Loucy (cell line): ENCODE measurements at regions not wholly inside any gene's neighbourhood (a gene's known extent, or its start where the extent isn't known, plus 50 kb on each side); places are given as distances from the start of the nearest gene placed in this dataset.

Experiments used
- H2AFZ ChIP-seq: fragments of 200-600 bp; sonication (generic); 2 replicates; pipeline ENCODE4 v1.6.0; 2016; ENCODE audit warnings: antibody characterized with exemption, mild to moderate bottlenecking, low read length, moderate library complexity
- H3F3A ChIP-seq: fragments of 200-600 bp; 2 replicates; pipeline ENCODE4 v1.6.0; 2016; ENCODE audit warnings: antibody characterized with exemption, low read depth, mild to moderate bottlenecking
- H3K27me3 ChIP-seq: fragments of 200-600 bp; sonication (generic); 2 replicates; pipeline ENCODE4 v1.6.1; 2014; ENCODE audit warnings: low read length, mild to moderate bottlenecking; ENCODE audit not compliant: insufficient read depth, poor library complexity, severe bottlenecking
- H3K36me3 ChIP-seq: fragments of 200-600 bp; sonication (generic); 2 replicates; pipeline ENCODE4 v1.6.1; 2016; ENCODE audit warnings: low read length; ENCODE audit not compliant: insufficient read depth
- H3K4me1 ChIP-seq: fragments of 200-600 bp; sonication (generic); 2 replicates; pipeline ENCODE4 v1.5.1; 2014; ENCODE audit warnings: low read length, mild to moderate bottlenecking; ENCODE audit not compliant: insufficient read depth, poor library complexity, severe bottlenecking
- H3K4me2 ChIP-seq: fragments of 200-600 bp; sonication (generic); 2 replicates; pipeline ENCODE4 v1.6.0; 2014; ENCODE audit warnings: antibody characterized with exemption, low read length, low read depth, mild to moderate bottlenecking; ENCODE audit not compliant: poor library complexity, severe bottlenecking
- H3K4me3 ChIP-seq: fragments of 200-600 bp; sonication (generic); 2 replicates; pipeline ENCODE4 v1.5.1; 2014; ENCODE audit warnings: low read length, mild to moderate bottlenecking, mixed read lengths; ENCODE audit not compliant: poor library complexity, severe bottlenecking
- H3K79me2 ChIP-seq: fragments of 200-600 bp; sonication (generic); 2 replicates; pipeline ENCODE4 v1.6.1; 2014; ENCODE audit warnings: low read length; ENCODE audit not compliant: insufficient read depth
- H3K9ac ChIP-seq: fragments of 200-600 bp; sonication (generic); 2 replicates; pipeline ENCODE4 v1.6.0; 2014; ENCODE audit warnings: mild to moderate bottlenecking, low read depth, low read length, moderate library complexity; ENCODE audit not compliant: poor library complexity, severe bottlenecking
- H3K9me2 ChIP-seq: fragments of 200-600 bp; sonication (generic); replicated peaks from 2 replicates; pipeline ENCODE4 v1.6.1; 2016; ENCODE audit warnings: low read depth, low read length, mixed read lengths
- H3K9me3 ChIP-seq: fragments of 200-600 bp; sonication (generic); 2 replicates; pipeline ENCODE4 v1.6.1; 2014; ENCODE audit warnings: mild to moderate bottlenecking, antibody characterized with exemption, low read length, low read depth; ENCODE audit not compliant: insufficient read depth
- H4K20me1 ChIP-seq: fragments of 200-600 bp; sonication (generic); 2 replicates; pipeline ENCODE4 v1.6.0; 2014; ENCODE audit warnings: antibody characterized with exemption, low read length, mild to moderate bottlenecking; ENCODE audit not compliant: insufficient read depth, poor library complexity, severe bottlenecking
- EZH2phosphoT487 ChIP-seq: fragments of 200-600 bp; IDR thresholded peaks from 2 replicates; pipeline ENCODE4 v1.6.1; 2018; ENCODE audit warnings: antibody characterized with exemption, mild to moderate bottlenecking, moderate library complexity, borderline replicate concordance
- TF ChIP-seq, protein P1 (sequence below): fragments of 200-600 bp; sonication (generic); conservative IDR thresholded peaks from 2 replicates; pipeline ENCODE4 v1.5.1; 2014; ENCODE audit warnings: mild to moderate bottlenecking, antibody characterized with exemption, low read length

DNA sequence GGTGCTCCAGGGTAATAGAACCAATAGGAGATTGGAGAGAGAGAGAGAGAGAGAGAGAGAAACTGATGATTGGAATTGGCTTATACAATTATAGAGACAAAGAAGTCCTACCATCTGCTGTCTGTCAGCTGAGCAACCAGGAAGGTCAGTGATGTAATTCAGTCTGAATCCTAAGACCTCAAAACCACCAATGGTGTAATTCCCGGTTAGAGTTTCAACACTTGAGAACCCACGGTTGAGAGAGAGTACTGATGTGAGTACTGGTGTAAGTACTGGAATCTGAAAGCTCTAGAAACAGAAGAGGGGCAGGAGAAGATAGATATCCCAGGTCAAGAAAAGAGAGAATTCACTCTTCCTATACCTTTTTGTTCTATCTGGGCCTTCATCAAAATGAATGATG, 775.8 kb downstream of the EFNA5 start:
- Histone ChIP-seq H3K9ac (no peak overlapping the region), H4K20me1 (no peaks in the 10 kb centered on the region), H3K4me1 (no peaks in the 10 kb centered on the region), H3K4me3 (no peak overlapping the region), H3K27me3 (no peaks in the 10 kb centered on the region), H3K36me3 (no peaks in the 10 kb centered on the region), H3K9me3 (no peaks in the 10 kb centered on the region), H3K4me2 (no peak overlapping the region), H2AFZ (no peak overlapping the region), H3K79me2 (no peaks in the 10 kb centered on the region), H3K9me2 (no peaks in the 10 kb centered on the region), H3F3A (no peaks in the 10 kb centered on the region)
- TF ChIP-seq, protein P1, sequence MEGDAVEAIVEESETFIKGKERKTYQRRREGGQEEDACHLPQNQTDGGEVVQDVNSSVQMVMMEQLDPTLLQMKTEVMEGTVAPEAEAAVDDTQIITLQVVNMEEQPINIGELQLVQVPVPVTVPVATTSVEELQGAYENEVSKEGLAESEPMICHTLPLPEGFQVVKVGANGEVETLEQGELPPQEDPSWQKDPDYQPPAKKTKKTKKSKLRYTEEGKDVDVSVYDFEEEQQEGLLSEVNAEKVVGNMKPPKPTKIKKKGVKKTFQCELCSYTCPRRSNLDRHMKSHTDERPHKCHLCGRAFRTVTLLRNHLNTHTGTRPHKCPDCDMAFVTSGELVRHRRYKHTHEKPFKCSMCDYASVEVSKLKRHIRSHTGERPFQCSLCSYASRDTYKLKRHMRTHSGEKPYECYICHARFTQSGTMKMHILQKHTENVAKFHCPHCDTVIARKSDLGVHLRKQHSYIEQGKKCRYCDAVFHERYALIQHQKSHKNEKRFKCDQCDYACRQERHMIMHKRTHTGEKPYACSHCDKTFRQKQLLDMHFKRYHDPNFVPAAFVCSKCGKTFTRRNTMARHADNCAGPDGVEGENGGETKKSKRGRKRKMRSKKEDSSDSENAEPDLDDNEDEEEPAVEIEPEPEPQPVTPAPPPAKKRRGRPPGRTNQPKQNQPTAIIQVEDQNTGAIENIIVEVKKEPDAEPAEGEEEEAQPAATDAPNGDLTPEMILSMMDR: no peak
- no peak for TF ChIP-seq EZH2phosphoT487

DNA sequence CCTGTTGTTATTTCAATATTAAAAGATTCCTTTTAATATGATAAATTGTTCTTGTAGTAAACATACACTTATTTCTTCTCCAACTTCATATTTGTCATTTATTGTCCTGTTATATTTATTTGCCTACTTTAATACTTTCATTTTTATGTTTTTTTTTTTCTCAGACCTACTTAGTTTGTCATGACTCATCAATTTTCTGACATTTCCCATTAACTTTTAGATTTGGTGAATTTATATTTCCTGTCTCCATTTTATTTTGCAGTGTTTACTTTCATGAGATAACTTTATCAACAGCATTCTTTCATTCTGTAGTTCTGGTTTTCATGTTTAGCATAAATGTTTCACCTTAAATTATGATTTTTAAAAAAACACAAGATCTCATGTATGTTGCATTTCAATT, 788.7 kb downstream of the EFNA5 start:
- H2AFZ ChIP-seq: no peak overlapping the region
- TF ChIP-seq, protein P1: no peak
- no peak for TF ChIP-seq EZH2phosphoT487
- no peaks in the 10 kb centered on the region for H4K20me1 ChIP-seq

DNA sequence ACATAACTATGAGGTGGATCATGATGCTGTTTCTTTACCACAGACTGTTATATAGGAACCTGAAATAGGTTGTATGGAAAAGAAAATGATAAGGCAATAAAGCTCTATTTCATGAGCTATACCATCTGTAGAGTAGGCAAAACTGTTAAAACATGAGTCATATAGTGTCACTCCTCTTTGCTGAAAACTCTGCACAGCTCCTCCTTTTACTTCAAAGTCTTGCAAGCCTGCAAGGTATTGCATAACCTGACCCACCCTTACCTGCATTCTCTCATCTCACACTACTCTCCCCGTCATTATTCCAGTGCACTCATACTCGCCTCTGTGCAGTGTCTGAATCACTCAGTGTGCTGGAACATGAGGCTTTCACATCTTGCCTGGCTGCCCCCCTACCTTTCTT, 790.1 kb downstream of the EFNA5 start:
- H3K36me3 ChIP-seq: no peaks in the 10 kb centered on the region
- H3K79me2 ChIP-seq: no peaks in the 10 kb centered on the region
- no peaks in the 10 kb centered on the region for H3K27me3 ChIP-seq
- H3K4me2 ChIP-seq: no peak overlapping the region
- no peak overlapping the region for H3K4me3 ChIP-seq
- no peaks in the 10 kb centered on the region for H4K20me1 ChIP-seq
- H2AFZ ChIP-seq: no peak overlapping the region
- TF ChIP-seq, protein P1: no peak
- TF ChIP-seq EZH2phosphoT487: no peak
- no peaks in the 10 kb centered on the region for H3F3A ChIP-seq
- H3K9me3 ChIP-seq: no peaks in the 10 kb centered on the region; the same call in 1 of the 2 replicates
- no peaks in the 10 kb centered on the region for H3K4me1 ChIP-seq
- no peaks in the 10 kb centered on the region for H3K9me2 ChIP-seq
- no peak overlapping the region for H3K9ac ChIP-seq

More for the DNA sequence above, 788.7 kb downstream of the EFNA5 start:
- no peak overlapping the region for H3K9ac ChIP-seq
- no peaks in the 10 kb centered on the region for H3K4me1 ChIP-seq
- H3K9me3 ChIP-seq: no peaks in the 10 kb centered on the region
- no peak overlapping the region for H3K4me3 ChIP-seq
- no peaks in the 10 kb centered on the region for H3F3A ChIP-seq
- no peaks in the 10 kb centered on the region for H3K36me3 ChIP-seq
- H3K27me3 ChIP-seq: no peaks in the 10 kb centered on the region
- no peak overlapping the region for H3K4me2 ChIP-seq
- H3K79me2 ChIP-seq: no peaks in the 10 kb centered on the region
- H3K9me2 ChIP-seq: no peaks in the 10 kb centered on the region
